Gastrocnemius medialis (tissue), 4 donors: ENCODE measurements at regions not wholly inside any gene's neighbourhood (a gene's known extent, or its start where the extent isn't known, plus 50 kb on each side); places are given as distances from the start of the nearest gene placed in this dataset.

Experiments used
- CTCF ChIP-seq, 5 experiments: fragments of 450-650 bp in 3 of 5; fragments of 200-600 bp in 2 of 5; sonication (generic) in 2 of 5; IDR thresholded peaks in 4 of 5; conservative IDR thresholded peaks in 1 of 5; 1 replicate in 4 of 5; 2 replicates in 1 of 5; pipeline ENCODE4 v1.5.1; 2016 to 2019; ENCODE audit warnings: antibody characterized with exemption in 5 of 5, mild to moderate bottlenecking in 3 of 5, moderate library complexity in 3 of 5
- POLR2A ChIP-seq, 2 donors: fragments of 450-650 bp; IDR thresholded peaks; one replicate each; pipeline ENCODE4 v1.6.1; 2017; ENCODE audit warnings: antibody characterized with exemption in 2 of 2, mild to moderate bottlenecking in 2 of 2, moderate library complexity in 2 of 2

GRCh38 chr3:194078045-194078821, 57.7 kb upstream of the HES1 start:
- TF ChIP-seq CTCF (IDR thresholded peaks at IDR 0.05 in 4 of 5, conservative IDR thresholded peaks at IDR 0.05 in 1 of 5): no peak
- no peak for TF ChIP-seq POLR2A (IDR thresholded peaks at IDR 0.05)
